Tibial nerve (tissue), 4 donors: ENCODE measurements at regions not wholly inside any gene's neighbourhood (a gene's known extent, or its start where the extent isn't known, plus 50 kb on each side); places are given as distances from the start of the nearest gene placed in this dataset.

Experiments
- CTCF ChIP-seq, 5 experiments: fragments of 200-600 bp in 3 of 5; fragments of 450-650 bp in 2 of 5; sonication (generic) in 3 of 5; IDR thresholded peaks; one replicate each; pipeline ENCODE4 v1.5.1; 2016 to 2019; ENCODE audit warnings: antibody characterized with exemption in 5 of 5, mild to moderate bottlenecking in 3 of 5, moderate library complexity in 2 of 5
- EP300 ChIP-seq, 2 donors: sonication (generic); formaldehyde crosslinking; IDR thresholded peaks; one replicate each; pipeline ENCODE4 v1.6.1; 2017; ENCODE audit warnings: antibody characterized with exemption in 2 of 2, mild to moderate bottlenecking in 1 of 2
- POLR2A ChIP-seq, 2 donors: fragments of 450-650 bp; IDR thresholded peaks; one replicate each; pipeline ENCODE4 v1.6.1; 2017; ENCODE audit warnings: antibody characterized with exemption in 2 of 2, mild to moderate bottlenecking in 2 of 2, moderate library complexity in 2 of 2

- TF ChIP-seq POLR2A (IDR thresholded peaks at IDR 0.05) (no peak), CTCF (IDR thresholded peaks at IDR 0.05) (no peak), EP300 (IDR thresholded peaks at IDR 0.05) (no peak)
These were observed 77.3 kb upstream of the LARP1 start for GRCh38 chr5:154677921-154678320.
